CD4-positive, alpha-beta memory T cell (primary cell): ENCODE measurements at regions not wholly inside any gene's neighbourhood (a gene's known extent, or its start where the extent isn't known, plus 50 kb on each side); places are given as distances from the start of the nearest gene placed in this dataset.

Experiments
- CTCF ChIA-PET: fragments of 350-600 bp; sonication (Branson Sonifier 250); formaldehyde crosslinking; loops from one replicate; lab custom pipeline; 2021; ENCODE audit warnings: inconsistent platforms; ENCODE audit not compliant: partially characterized antibody; lab: Charles Lee
- POLR2A ChIA-PET: fragments of 350-600 bp; sonication (Branson Sonifier 250); formaldehyde crosslinking; loops from one replicate; lab custom pipeline; 2021; ENCODE audit not compliant: partially characterized antibody; lab: Charles Lee
- DNase-seq, 5 donors: peaks; one replicate each; pipeline versions ENCODE4 v3.0.0 to v3.0.0-alpha.2; 2020 to 2022; ENCODE audit warnings: mixed read lengths in 1 of 5
- H3K27ac ChIP-seq: one replicate; pipeline ENCODE4 v1.7.0; 2013; ENCODE audit warnings: low read depth, low read length
- H3K27me3 ChIP-seq: 2 replicates; pipeline ENCODE4 v1.7.0; 2013; ENCODE audit warnings: mild to moderate bottlenecking, low read length, moderate library complexity; ENCODE audit not compliant: insufficient read depth
- H3K36me3 ChIP-seq: 2 replicates; pipeline ENCODE4 v1.7.0; 2013; ENCODE audit warnings: mild to moderate bottlenecking, low read length, moderate library complexity; ENCODE audit not compliant: insufficient read depth
- H3K4me1 ChIP-seq: 2 replicates; pipeline ENCODE4 v1.7.0; 2013; ENCODE audit warnings: mild to moderate bottlenecking, low read length, moderate library complexity; ENCODE audit not compliant: insufficient read depth
- H3K4me3 ChIP-seq, 2 donors: one replicate each; pipeline ENCODE4 v1.7.0; 2013; ENCODE audit warnings: low read length in 2 of 2, mild to moderate bottlenecking in 1 of 2
- H3K9me3 ChIP-seq, 2 donors: one replicate each; pipeline ENCODE4 v1.7.0; 2013; ENCODE audit warnings: low read length in 2 of 2, control low read depth in 1 of 2; ENCODE audit not compliant: control insufficient read depth in 1 of 2
- H3K27ac Mint-ChIP-seq, 7 donors: one replicate each; pipeline ENCODE4 v1.8.0; 2020 to 2021; ENCODE audit warnings: mixed read lengths in 7 of 7, mild to moderate bottlenecking in 6 of 7, inconsistent platforms in 3 of 7, moderate library complexity in 3 of 7
- H3K27me3 Mint-ChIP-seq, 2 donors: one replicate each; pipeline ENCODE4 v1.8.0; 2020 to 2021; ENCODE audit warnings: mixed read lengths in 2 of 2
- H3K36me3 Mint-ChIP-seq, 2 donors: one replicate each; pipeline ENCODE4 v1.8.0; 2020 to 2021; ENCODE audit warnings: mixed read lengths in 2 of 2, inconsistent platforms in 1 of 2, mild to moderate bottlenecking in 1 of 2
- H3K4me1 Mint-ChIP-seq, 4 donors: one replicate each; pipeline ENCODE4 v1.8.0; 2020 to 2021; ENCODE audit warnings: mixed read lengths in 4 of 4, mild to moderate bottlenecking in 1 of 4
- H3K4me3 Mint-ChIP-seq, 8 donors: one replicate each; pipeline ENCODE4 v1.8.0; 2020 to 2021; ENCODE audit warnings: mixed read lengths in 8 of 8, mild to moderate bottlenecking in 7 of 8, moderate library complexity in 6 of 8, inconsistent platforms in 3 of 8
- H3K9me3 Mint-ChIP-seq, 8 donors: one replicate each; pipeline ENCODE4 v1.8.0; 2020 to 2021; ENCODE audit warnings: mixed read lengths in 8 of 8, mild to moderate bottlenecking in 5 of 8, inconsistent platforms in 3 of 8, moderate library complexity in 1 of 8
- intact Hi-C: fragments of 100-400 bp; cut with micrococcal nuclease; formaldehyde crosslinking; loops from one replicate; pipeline ENCODE4 v1.15.1; 2023

DNA sequence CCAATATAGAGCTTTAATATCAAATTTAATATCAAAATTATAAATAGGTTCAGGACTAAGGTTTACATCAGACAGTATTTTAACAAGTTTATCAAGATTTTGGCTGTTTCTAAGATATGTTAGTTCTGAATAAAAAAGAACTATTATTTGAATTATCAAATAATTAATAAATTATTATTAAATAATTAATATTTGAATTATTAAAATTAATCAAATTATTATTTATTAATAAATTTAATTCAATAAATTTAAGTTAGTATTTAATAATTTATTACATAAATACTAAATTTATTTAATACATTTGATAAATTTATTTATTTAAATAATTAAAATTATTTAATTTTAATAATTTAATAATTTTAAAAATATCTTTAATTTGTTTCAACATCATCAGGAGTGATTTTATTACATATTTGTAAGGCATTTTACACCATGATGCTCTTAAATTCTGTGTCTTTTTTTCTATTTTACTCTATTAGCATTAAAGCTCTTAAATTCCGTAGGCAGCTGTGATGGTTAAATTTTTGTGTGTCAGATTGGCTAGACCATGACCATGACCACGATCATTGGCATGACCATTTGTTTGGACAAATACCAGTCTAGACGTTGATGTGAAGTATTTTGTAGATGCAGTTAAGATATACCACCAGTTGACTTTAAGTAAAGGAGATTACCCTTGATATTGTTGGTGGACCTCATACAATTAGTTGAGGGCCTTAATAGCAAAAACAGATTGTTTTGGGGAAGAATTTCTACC, 82.6 kb downstream of the BBS10 start:
- H3K27me3 Mint-ChIP-seq, result peaks cover 7 to 18% of the 10 kb centered on the region in 2 donors
- CTCF ChIA-PET, result no interaction called here

DNA sequence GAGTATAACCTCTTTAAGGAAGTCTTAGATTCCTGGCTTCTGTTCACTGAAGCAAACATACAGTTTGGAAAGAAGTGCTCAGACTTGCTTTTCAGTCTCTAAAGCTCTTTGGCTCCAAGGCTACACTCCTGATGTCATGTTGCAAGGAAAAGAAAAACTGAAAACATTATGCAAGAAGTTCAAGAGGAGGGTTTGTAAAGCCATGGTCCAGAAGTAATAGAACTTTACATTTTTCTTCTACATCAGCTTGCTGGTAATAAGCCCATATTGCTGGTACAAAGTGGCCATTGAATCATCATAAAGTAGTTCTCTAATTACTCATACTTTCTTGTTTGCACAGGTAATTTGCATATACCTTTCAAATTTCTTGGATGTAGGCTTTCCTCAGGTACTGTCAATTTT, 83.6 kb downstream of the BBS10 start:
- H3K27me3 ChIP-seq, result no peaks in the 10 kb centered on the region
- H3K4me3 Mint-ChIP-seq, result no peak overlapping the region
- H3K4me1 Mint-ChIP-seq, result no peaks in the 10 kb centered on the region
- intact Hi-C loops, result no loop called here
- H3K9me3 Mint-ChIP-seq, result peaks cover 0 to 5% (median 1%) of the 10 kb centered on the region in 8 donors
- no peak overlapping the region for H3K27ac Mint-ChIP-seq
- no peak overlapping the region for H3K27ac ChIP-seq
- CTCF ChIA-PET, result no interaction called here
- H3K27me3 Mint-ChIP-seq, result peaks cover 5 to 18% of the 10 kb centered on the region in 2 donors
- no peak for DNase-seq
- no peaks in the 10 kb centered on the region for H3K36me3 ChIP-seq
- no peaks in the 10 kb centered on the region for H3K4me1 ChIP-seq
- no peaks in the 10 kb centered on the region for H3K9me3 ChIP-seq
- POLR2A ChIA-PET, result no interaction called here
- H3K36me3 Mint-ChIP-seq, result no peaks in the 10 kb centered on the region
- H3K4me3 ChIP-seq, result no peak overlapping the region

More for the DNA sequence above, 82.6 kb downstream of the BBS10 start:
- no peak for DNase-seq
- H3K4me1 Mint-ChIP-seq, result no peaks in the 10 kb centered on the region
- H3K27ac ChIP-seq, result no peak overlapping the region
- H3K4me1 ChIP-seq, result no peaks in the 10 kb centered on the region
- intact Hi-C loops, result no loop called here
- H3K4me3 Mint-ChIP-seq, result no peak overlapping the region
- POLR2A ChIA-PET, result interaction anchor here (0.5 kb wide), 1 partner anchor 275 kb away, joined by 4 read pairs; no protein-coding TSS in a partner anchor
- no peaks in the 10 kb centered on the region for H3K36me3 Mint-ChIP-seq
- no peaks in the 10 kb centered on the region for H3K9me3 ChIP-seq
- H3K36me3 ChIP-seq, result no peaks in the 10 kb centered on the region
- no peaks in the 10 kb centered on the region for H3K27me3 ChIP-seq
- H3K4me3 ChIP-seq, result no peak overlapping the region
- peaks cover 0 to 5% (median 1%) of the 10 kb centered on the region in 8 donors for H3K9me3 Mint-ChIP-seq
- no peak overlapping the region for H3K27ac Mint-ChIP-seq

DNA sequence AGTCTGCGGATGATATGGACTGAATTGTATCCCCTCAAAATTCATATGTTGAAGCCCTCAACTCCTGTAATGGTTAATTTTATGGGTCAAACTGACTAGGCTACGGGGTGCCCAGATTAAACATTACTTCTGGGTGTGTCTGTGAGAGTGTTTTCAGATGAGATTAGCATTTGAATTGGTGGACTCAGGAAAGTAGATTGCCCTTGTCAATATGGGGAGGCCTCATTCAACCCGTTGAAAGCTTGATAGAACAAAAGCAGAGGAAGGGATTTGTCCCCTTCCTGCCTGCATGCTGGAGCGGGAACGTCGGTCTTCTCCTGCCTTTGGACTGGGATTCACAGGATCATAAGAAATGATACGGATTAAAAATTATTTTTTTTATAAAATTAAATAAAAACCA, 84.5 kb downstream of the BBS10 start:
- no peaks in the 10 kb centered on the region for H3K4me1 ChIP-seq
- H3K27me3 ChIP-seq, result no peaks in the 10 kb centered on the region
- intact Hi-C loops, result no loop called here
- Mint-ChIP-seq H3K36me3 (no peaks in the 10 kb centered on the region), H3K9me3 (peaks cover 0 to 5% (median 0%) of the 10 kb centered on the region in 8 donors), H3K4me3 (no peak overlapping the region), H3K4me1 (no peaks in the 10 kb centered on the region), H3K27me3 (peaks cover 5 to 15% of the 10 kb centered on the region in 2 donors), H3K27ac (no peak overlapping the region)
- no peak overlapping the region for H3K27ac ChIP-seq
- H3K9me3 ChIP-seq, result no peaks in the 10 kb centered on the region
- no peaks in the 10 kb centered on the region for H3K36me3 ChIP-seq
- ChIA-PET CTCF (no interaction called here), POLR2A (no interaction called here)
- no peak for DNase-seq
- no peak overlapping the region for H3K4me3 ChIP-seq

DNA sequence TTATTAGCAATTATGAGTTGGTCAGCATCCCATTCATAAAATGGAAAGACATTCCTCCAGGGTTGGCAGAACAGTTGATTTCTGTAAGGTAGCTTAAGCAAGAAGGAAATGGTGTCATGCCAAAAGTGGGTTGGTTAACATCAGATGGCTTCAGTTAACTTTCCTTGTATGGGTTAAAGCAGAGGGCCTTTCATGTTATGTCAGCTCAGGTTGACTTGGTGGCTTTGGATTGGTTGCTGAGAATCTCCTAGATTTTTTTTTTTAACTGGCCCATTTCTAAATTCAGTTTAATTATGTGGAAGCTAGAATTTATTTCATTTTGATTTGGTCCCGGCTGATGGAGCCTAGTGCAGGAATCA, 87.8 kb downstream of the BBS10 start:
- Histone ChIP-seq H3K4me3 (no peak overlapping the region), H3K4me1 (no peaks in the 10 kb centered on the region), H3K27ac (no peak overlapping the region), H3K36me3 (no peaks in the 10 kb centered on the region), H3K27me3 (no peaks in the 10 kb centered on the region), H3K9me3 (no peaks in the 10 kb centered on the region)
- peaks cover 0 to 5% (median 0%) of the 10 kb centered on the region in 8 donors for H3K9me3 Mint-ChIP-seq
- H3K36me3 Mint-ChIP-seq, result no peaks in the 10 kb centered on the region
- intact Hi-C loops, result no loop called here
- no peak overlapping the region for H3K27ac Mint-ChIP-seq
- CTCF ChIA-PET, result no interaction called here
- DNase-seq, result no peak
- H3K27me3 Mint-ChIP-seq, result peaks cover 5 to 7% of the 10 kb centered on the region in 2 donors
- H3K4me1 Mint-ChIP-seq, result no peaks in the 10 kb centered on the region
- POLR2A ChIA-PET, result no interaction called here
- no peak overlapping the region for H3K4me3 Mint-ChIP-seq

DNA sequence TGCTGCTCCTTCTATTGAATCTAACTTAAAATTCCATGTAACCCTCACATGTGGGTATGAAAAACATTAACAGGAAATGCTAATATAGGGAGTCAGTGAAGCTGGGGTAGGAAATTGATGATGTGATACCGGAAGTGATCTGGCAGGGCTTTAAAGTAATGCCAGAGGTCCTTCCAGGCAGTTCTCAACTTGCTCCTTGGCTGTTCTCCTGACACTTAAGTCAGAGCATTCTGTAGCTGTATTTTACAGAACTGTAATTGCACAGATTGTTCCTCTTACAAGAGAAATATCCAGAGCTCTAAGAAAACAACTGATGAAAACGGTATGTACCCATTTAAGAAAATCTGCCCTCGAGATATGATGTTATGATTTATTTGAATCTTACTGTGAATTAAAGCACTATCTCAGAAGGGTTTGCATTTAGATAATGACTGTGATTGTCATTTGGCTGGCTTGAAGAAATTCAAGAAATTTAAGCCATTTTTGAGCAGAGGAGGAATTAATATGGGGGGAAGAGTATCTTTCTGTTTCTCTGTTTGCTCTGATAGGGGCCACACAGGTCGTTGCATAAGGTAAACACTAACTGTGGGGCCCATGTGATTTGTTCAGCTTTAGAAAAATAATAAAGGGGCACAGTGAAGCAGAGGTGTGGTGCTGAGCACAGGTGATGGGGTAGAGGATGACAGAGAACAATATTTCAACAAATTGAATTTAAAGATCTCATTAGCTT, 88.4 kb downstream of the BBS10 start:
- Mint-ChIP-seq H3K27me3 (peaks cover 5 to 7% of the 10 kb centered on the region in 2 donors), H3K4me1 (no peaks in the 10 kb centered on the region), H3K27ac (no peak overlapping the region), H3K36me3 (no peaks in the 10 kb centered on the region), H3K4me3 (no peak overlapping the region), H3K9me3 (peaks cover 0 to 5% (median 0%) of the 10 kb centered on the region in 8 donors)
- H3K27ac ChIP-seq, result no peak overlapping the region
- no peaks in the 10 kb centered on the region for H3K27me3 ChIP-seq
- POLR2A ChIA-PET, result no interaction called here
- H3K4me1 ChIP-seq, result no peaks in the 10 kb centered on the region
- CTCF ChIA-PET, result no interaction called here
- H3K4me3 ChIP-seq, result no peak overlapping the region
- no peaks in the 10 kb centered on the region for H3K9me3 ChIP-seq
- intact Hi-C loops, result no loop called here
- DNase-seq, result no peak
- no peaks in the 10 kb centered on the region for H3K36me3 ChIP-seq

DNA sequence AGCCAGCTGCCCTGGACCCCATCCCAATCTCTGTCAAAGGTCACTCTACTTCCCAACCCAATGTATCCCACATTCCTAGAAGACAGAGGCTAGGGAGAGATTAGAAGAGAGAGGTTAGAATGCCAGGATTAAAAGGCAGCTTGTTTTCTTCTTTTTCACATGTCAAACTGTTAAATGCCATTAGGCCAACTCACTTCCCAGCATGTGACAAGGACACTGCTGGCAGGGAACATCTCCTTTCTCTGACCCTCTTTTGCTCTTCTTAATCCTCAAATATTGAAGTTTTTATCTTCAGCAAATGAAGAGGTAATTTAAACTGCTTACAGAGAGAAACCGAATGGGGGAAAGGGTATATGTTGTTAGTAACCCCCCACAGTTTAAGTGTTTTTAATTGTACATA, 89.1 kb downstream of the BBS10 start:
- ChIA-PET POLR2A (no interaction called here), CTCF (no interaction called here)
- no peak overlapping the region for H3K4me3 Mint-ChIP-seq
- Histone ChIP-seq H3K9me3 (no peaks in the 10 kb centered on the region), H3K4me1 (no peaks in the 10 kb centered on the region), H3K36me3 (no peaks in the 10 kb centered on the region), H3K27ac (no peak overlapping the region), H3K4me3 (no peak overlapping the region), H3K27me3 (no peaks in the 10 kb centered on the region)
- DNase-seq, result no peak
- peaks cover 2 to 4% of the 10 kb centered on the region in 2 donors for H3K27me3 Mint-ChIP-seq
- intact Hi-C loops, result no loop called here
- no peaks in the 10 kb centered on the region for H3K4me1 Mint-ChIP-seq
- peaks cover 0 to 5% (median 0%) of the 10 kb centered on the region in 8 donors for H3K9me3 Mint-ChIP-seq
- peak overlapping the region in 1 of 7 donors; percentile 14 for H3K27ac Mint-ChIP-seq
- H3K36me3 Mint-ChIP-seq, result no peaks in the 10 kb centered on the region

DNA sequence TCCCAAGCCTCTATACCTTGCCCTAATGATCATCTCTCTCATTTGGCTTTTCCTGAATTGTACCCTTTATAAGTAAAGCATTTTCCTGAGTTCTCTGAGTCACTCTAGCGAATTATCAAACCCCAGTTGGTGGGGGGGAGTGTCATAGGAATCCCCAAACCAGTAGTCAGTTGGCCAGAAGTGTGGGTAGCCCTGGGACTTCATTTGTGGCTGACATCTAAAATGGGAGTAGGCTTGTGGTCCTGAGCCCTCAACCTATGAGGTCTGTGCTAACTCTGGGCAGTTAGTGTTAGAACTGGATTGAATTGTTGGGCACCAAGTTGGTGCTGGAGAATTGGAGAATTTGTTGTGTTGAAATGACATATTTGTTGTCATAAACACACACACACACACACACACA, 91.3 kb downstream of the BBS10 start:
- H3K4me1 Mint-ChIP-seq, result no peaks in the 10 kb centered on the region
- no peak for DNase-seq
- peaks cover 0 to 4% of the 10 kb centered on the region in 2 donors for H3K27me3 Mint-ChIP-seq
- no peaks in the 10 kb centered on the region for H3K36me3 Mint-ChIP-seq
- H3K4me3 ChIP-seq, result no peak overlapping the region
- H3K4me1 ChIP-seq, result no peaks in the 10 kb centered on the region
- no peak overlapping the region for H3K27ac ChIP-seq
- no peaks in the 10 kb centered on the region for H3K36me3 ChIP-seq
- H3K9me3 ChIP-seq, result no peaks in the 10 kb centered on the region
- ChIA-PET CTCF (no interaction called here), POLR2A (no interaction called here)
- H3K27ac Mint-ChIP-seq, result no peak overlapping the region
- intact Hi-C loops, result no loop called here
- no peaks in the 10 kb centered on the region for H3K27me3 ChIP-seq
- H3K9me3 Mint-ChIP-seq, result peaks cover 0 to 2% (median 0%) of the 10 kb centered on the region in 8 donors
- no peak overlapping the region for H3K4me3 Mint-ChIP-seq
